Amygdala (tissue), 56 donors: ENCODE measurements at regions not wholly inside any gene's neighbourhood (a gene's known extent, or its start where the extent isn't known, plus 50 kb on each side); places are given as distances from the start of the nearest gene placed in this dataset.

Source experiments
- DNase-seq, 56 donors: peaks; one replicate each; lab custom pipeline; 2025; lab: John Stamatoyannopoulos, UW

- no peak for DNase-seq
Observed at GRCh38 chr4:29390921-29391320, 1329.2 kb upstream of the PCDH7 start.

- no peak for DNase-seq
Observed at GRCh38 chr4:29405116-29405515, 1315.1 kb upstream of the PCDH7 start.

- DNase-seq = no peak
Observed at GRCh38 chr4:29415771-29416170, 1304.4 kb upstream of the PCDH7 start.

- peak in 1 of 56 donors; percentile 0 for DNase-seq
Observed at GRCh38 chr4:29423836-29424721, 1296.1 kb upstream of the PCDH7 start.

GRCh38 chr4:29453303-29453820 is 1266.8 kb upstream of the PCDH7 start:
- DNase-seq = no peak

- no peak for DNase-seq
Observed at GRCh38 chr4:29459926-29460325, 1260.2 kb upstream of the PCDH7 start.

- no peak for DNase-seq
Observed at GRCh38 chr4:29467044-29467717, 1253.0 kb upstream of the PCDH7 start.
